HCT116 (cell line): ENCODE measurements at regions not wholly inside any gene's neighbourhood (a gene's known extent, or its start where the extent isn't known, plus 50 kb on each side); places are given as distances from the start of the nearest gene placed in this dataset.

Experiments used
- ATAC-seq: fragments of 200-7000 bp; cut with Tn5 transposase; 2 replicates; pipeline ENCODE4 v1.9.1; 2020; ENCODE audit warnings: mild to moderate bottlenecking, moderate library complexity
- BruUV-seq: library from RNA; stranded (reverse); fragments of 400-500 nt; replicated peaks from 2 replicates; lab custom pipeline; 2021; lab: Mats Ljungman, UMichigan
- CTCF ChIA-PET: fragments of 300-600 bp; sonication (Branson Sonifier 250); formaldehyde crosslinking; loops from one replicate; lab custom pipeline; 2021; ENCODE audit warnings: antibody characterized with exemption; lab: Charles Lee
- POLR2A ChIA-PET: fragments of 300-600, 350-600 bp; sonication (Branson Sonifier 250); formaldehyde crosslinking; loops from one replicate; lab custom pipeline; 2021; ENCODE audit warnings: antibody characterized with exemption; lab: Charles Lee
- RAD21 ChIA-PET, 2 experiments: fragments of 300-600 bp; sonication (Branson Sonifier 250); formaldehyde crosslinking; loops; one replicate each; lab custom pipeline; 2023; ENCODE audit warnings: low total read pairs in 2 of 2; ENCODE audit not compliant: uncharacterized antibody in 2 of 2, unreplicated experiment in 2 of 2, low non-redundant PET in 1 of 2; lab: Charles Lee
- DNase-seq: peaks from one replicate; pipeline ENCODE4 v3.0.0-alpha.2; 2010; ENCODE audit warnings: low read depth, low spot score
- H2AFZ ChIP-seq: fragments of 200-600 bp; shearing (Covaris generic), sonication (generic); 2 replicates; pipeline ENCODE4 v1.6.1; 2017; ENCODE audit warnings: low read depth, mixed run types, mixed read lengths, antibody characterized with exemption, low read length; ENCODE audit not compliant: poor library complexity, severe bottlenecking
- H3K27ac ChIP-seq: 2 replicates; pipeline ENCODE4 v1.5.1; 2012; ENCODE audit warnings: low read depth, low read length
- H3K27me3 ChIP-seq: fragments of 200-600 bp; sonication (generic); 2 replicates; pipeline ENCODE4 v1.6.1; 2016; ENCODE audit warnings: mixed run types, low read length, mixed read lengths; ENCODE audit not compliant: insufficient read depth
- H3K36me3 ChIP-seq, 2 experiments: fragments of 200-500 bp in 1 of 2; fragments of 200-600 bp in 1 of 2; sonication (Bioruptor generic) in 1 of 2; sonication (generic) in 1 of 2; 2 replicates each; pipeline versions ENCODE4 v1.5.1 to v1.6.1; 2014 to 2016; ENCODE audit warnings: low read length in 2 of 2, inconsistent platforms in 1 of 2, mixed read lengths in 1 of 2, mixed run types in 1 of 2; ENCODE audit not compliant: insufficient read depth in 2 of 2, control insufficient read depth in 1 of 2
- H3K4me1 ChIP-seq, 2 experiments: fragments of 200-600 bp in 1 of 2; sonication (generic) in 1 of 2; 2 replicates each; pipeline versions ENCODE4 v1.5.1 to v1.6.1; 2012 to 2017; ENCODE audit warnings: low read length in 2 of 2, inconsistent platforms in 1 of 2, mild to moderate bottlenecking in 1 of 2, mixed read lengths in 1 of 2, mixed run types in 1 of 2, moderate library complexity in 1 of 2; ENCODE audit not compliant: insufficient read depth in 2 of 2, control insufficient read depth in 1 of 2
- H3K4me2 ChIP-seq: fragments of 200-600 bp; sonication (generic); 2 replicates; pipeline ENCODE4 v1.6.1; 2017; ENCODE audit warnings: mixed run types, low read length, mixed read lengths
- H3K4me3 ChIP-seq, 2 experiments: fragments of 200-600 bp in 1 of 2; sonication (generic) in 1 of 2; replicated peaks in 1 of 2; 2 replicates each; pipeline ENCODE4 v1.5.1; 2011 to 2016; ENCODE audit warnings: low read length in 2 of 2, control low read depth in 1 of 2, low read depth in 1 of 2, mild to moderate bottlenecking in 1 of 2, mixed read lengths in 1 of 2, mixed run types in 1 of 2
- H3K79me2 ChIP-seq: fragments of 200-600 bp; sonication (generic); 2 replicates; pipeline ENCODE4 v1.6.1; 2017; ENCODE audit warnings: mild to moderate bottlenecking, mixed run types, low read length, moderate library complexity, mixed read lengths; ENCODE audit not compliant: insufficient read depth
- H3K9ac ChIP-seq: fragments of 200-600 bp; sonication (generic); 2 replicates; pipeline ENCODE4 v1.6.1; 2016; ENCODE audit warnings: low read length, mixed read lengths
- H3K9me2 ChIP-seq: fragments of 200-600 bp; sonication (generic), shearing (Covaris generic); 2 replicates; pipeline ENCODE4 v1.6.1; 2017; ENCODE audit warnings: mixed run types, mild to moderate bottlenecking, moderate library complexity; ENCODE audit not compliant: insufficient read depth
- H3K9me3 ChIP-seq, 2 experiments: fragments of 200-500 bp in 1 of 2; fragments of 200-600 bp in 1 of 2; sonication (Bioruptor generic) in 1 of 2; sonication (generic) in 1 of 2; 2 replicates each; pipeline ENCODE4 v1.6.1; 2014 to 2017; ENCODE audit warnings: low read length in 2 of 2, mixed read lengths in 2 of 2, inconsistent platforms in 1 of 2, low read depth in 1 of 2, mild to moderate bottlenecking in 1 of 2, mixed run types in 1 of 2, moderate library complexity in 1 of 2; ENCODE audit not compliant: control insufficient read depth in 1 of 2, insufficient read depth in 1 of 2
- H4K20me1 ChIP-seq: fragments of 200-600 bp; sonication (generic), shearing (Covaris generic); 2 replicates; pipeline ENCODE4 v1.6.1; 2017; ENCODE audit warnings: mixed run types, mild to moderate bottlenecking, moderate library complexity; ENCODE audit not compliant: insufficient read depth
- CBX3 ChIP-seq: IDR thresholded peaks from 2 replicates; pipeline ENCODE4 v1.6.1; 2012; ENCODE audit warnings: low read depth
- CEBPB ChIP-seq: IDR thresholded peaks from 2 replicates; pipeline ENCODE4 v1.6.1; 2012; ENCODE audit warnings: low read depth
- EGR1 ChIP-seq: IDR thresholded peaks from 2 replicates; pipeline ENCODE4 v1.6.1; 2012; ENCODE audit warnings: low read depth
- ELF1 ChIP-seq: IDR thresholded peaks from 2 replicates; pipeline ENCODE4 v1.6.1; 2012; ENCODE audit warnings: low read depth, borderline replicate concordance
- EZH2phosphoT487 ChIP-seq: fragments of 200-600 bp; IDR thresholded peaks from 2 replicates; pipeline ENCODE4 v1.6.1; 2018; ENCODE audit warnings: antibody characterized with exemption, borderline replicate concordance
- POLR2A ChIP-seq: IDR thresholded peaks from 2 replicates; pipeline ENCODE4 v1.7.0; 2011; ENCODE audit warnings: borderline replicate concordance; ENCODE audit not compliant: insufficient read depth, insufficient read length; ENCODE audit errors: extremely low read depth
- POLR2AphosphoS5 ChIP-seq: IDR thresholded peaks from 2 replicates; pipeline ENCODE4 v1.6.1; 2011; ENCODE audit warnings: mild to moderate bottlenecking, low read depth, low read length, moderate library complexity
- RAD21 ChIP-seq: IDR thresholded peaks from 2 replicates; pipeline ENCODE4 v1.6.1; 2012; ENCODE audit warnings: low read depth, mild to moderate bottlenecking
- SIN3A ChIP-seq: IDR thresholded peaks from 2 replicates; pipeline ENCODE4 v1.6.1; 2012; ENCODE audit warnings: low read depth
- SP1 ChIP-seq: IDR thresholded peaks from 2 replicates; pipeline ENCODE4 v1.6.1; 2012; ENCODE audit warnings: low read depth
- SRF ChIP-seq: IDR thresholded peaks from 2 replicates; pipeline ENCODE4 v1.6.1; 2012; ENCODE audit warnings: low read depth
- TCF7L2 ChIP-seq: IDR thresholded peaks from 2 replicates; pipeline ENCODE4 v1.7.0; 2011; ENCODE audit warnings: borderline replicate concordance, inconsistent platforms; ENCODE audit not compliant: insufficient read depth, insufficient read length; ENCODE audit errors: extremely low read depth
- ZFX ChIP-seq: fragments of 450-650 bp; IDR thresholded peaks from 2 replicates; pipeline ENCODE4 v1.6.1; 2017
- ZNF274 ChIP-seq: fragments of 200-500 bp; sonication (Bioruptor generic); IDR thresholded peaks from 2 replicates; pipeline ENCODE4 v1.6.1; 2014; ENCODE audit warnings: mild to moderate bottlenecking, low read depth, low read length, inconsistent platforms
- intact Hi-C: fragments of 100-400 bp; cut with micrococcal nuclease; formaldehyde crosslinking; loops from 2 replicates; pipeline ENCODE4 v1.10.0; 2022
- TF ChIP-seq, protein P1 (sequence below): IDR thresholded peaks from 2 replicates; pipeline ENCODE4 v1.6.1; 2012; ENCODE audit warnings: low read depth
- TF ChIP-seq, protein P2 (sequence below), 3 experiments: fragments of 200-600 bp in 1 of 3; sonication (generic) in 1 of 3; IDR thresholded peaks in 2 of 3; conservative IDR thresholded peaks in 1 of 3; 2 replicates each; pipeline ENCODE4 v1.5.1; 2012 to 2017; ENCODE audit warnings: low read depth in 2 of 3, low read length in 2 of 3, antibody characterized with exemption in 1 of 3, borderline replicate concordance in 1 of 3, control low read depth in 1 of 3, mild to moderate bottlenecking in 1 of 3, mixed read lengths in 1 of 3, mixed run types in 1 of 3, moderate library complexity in 1 of 3; ENCODE audit not compliant: insufficient read depth in 1 of 3

DNA sequence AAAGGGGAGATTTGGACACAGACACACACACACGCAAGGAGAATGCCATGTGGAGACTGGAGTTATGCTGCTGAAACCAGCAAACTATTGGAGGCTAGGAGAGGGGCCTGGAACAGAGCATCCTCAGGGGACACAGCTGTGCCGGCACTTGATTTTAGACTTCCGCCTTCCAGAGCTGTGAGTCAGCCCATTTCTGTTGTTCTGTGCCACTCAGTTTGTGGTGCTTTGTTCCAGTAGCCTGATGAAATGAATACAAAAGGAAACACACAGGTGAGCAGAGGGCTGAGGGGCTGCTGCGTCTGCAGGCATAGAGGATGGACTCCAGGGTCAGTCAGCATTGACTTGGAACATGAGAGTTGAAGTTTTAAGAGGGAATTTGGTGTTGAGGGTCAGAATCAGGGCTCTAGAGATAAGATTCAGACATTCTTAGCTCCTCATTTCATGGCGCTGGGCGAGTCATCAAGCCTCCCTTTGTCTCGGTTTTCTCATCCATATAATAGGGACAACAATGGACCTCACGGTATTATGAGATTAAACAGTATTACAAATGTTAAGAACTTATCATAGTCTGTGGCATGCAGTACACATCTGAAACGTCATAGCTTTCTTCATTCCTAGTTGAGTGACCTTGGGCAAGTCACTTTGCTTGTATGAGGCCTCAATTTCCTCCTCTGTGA, 191.0 kb downstream of the MIAT start:
- intact Hi-C loops = no loop called here
- RAD21 ChIA-PET = no interaction called here
- peaks cover 67% of the 10 kb centered on the region for H3K27me3 ChIP-seq

DNA sequence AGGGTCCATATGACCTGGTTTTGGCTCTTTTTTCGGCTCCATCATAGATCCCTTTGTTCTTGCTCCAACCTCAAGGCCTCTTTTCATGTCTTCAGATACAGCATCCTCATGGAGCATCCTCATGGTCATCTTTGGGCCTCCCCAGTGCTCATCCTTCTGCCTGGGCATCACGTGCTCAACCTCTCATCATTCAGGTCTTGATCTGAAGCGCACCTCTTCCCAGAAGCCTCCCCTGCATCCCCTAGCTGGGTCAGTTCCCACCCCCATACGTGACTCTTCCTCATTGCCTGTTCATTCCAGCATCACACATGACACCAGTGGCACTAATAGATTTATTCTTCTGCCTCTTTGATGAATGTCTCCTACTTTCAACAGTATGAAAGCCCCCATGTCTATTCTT, 192.2 kb downstream of the MIAT start:
- BruUV-seq = no TSS peak
- Histone ChIP-seq H3K9me2 (no peaks in the 10 kb centered on the region), H3K9ac (no peak overlapping the region), H3K4me3 (no peak overlapping the region), H3K9me3 (no peaks in the 10 kb centered on the region), H3K27ac (no peak overlapping the region), H3K36me3 (no peaks in the 10 kb centered on the region), H3K4me1 (no peaks in the 10 kb centered on the region), H3K79me2 (no peaks in the 10 kb centered on the region), H4K20me1 (no peaks in the 10 kb centered on the region), H2AFZ (no peak overlapping the region), H3K4me2 (no peak overlapping the region), H3K27me3 (peaks cover 68% of the 10 kb centered on the region)
- ChIA-PET RAD21 (no interaction called here), POLR2A (no interaction called here), CTCF (no interaction called here)
- intact Hi-C loops = no loop called here
- ATAC-seq (no peak), DNase-seq (no peak)
- TF ChIP-seq, protein P1, sequence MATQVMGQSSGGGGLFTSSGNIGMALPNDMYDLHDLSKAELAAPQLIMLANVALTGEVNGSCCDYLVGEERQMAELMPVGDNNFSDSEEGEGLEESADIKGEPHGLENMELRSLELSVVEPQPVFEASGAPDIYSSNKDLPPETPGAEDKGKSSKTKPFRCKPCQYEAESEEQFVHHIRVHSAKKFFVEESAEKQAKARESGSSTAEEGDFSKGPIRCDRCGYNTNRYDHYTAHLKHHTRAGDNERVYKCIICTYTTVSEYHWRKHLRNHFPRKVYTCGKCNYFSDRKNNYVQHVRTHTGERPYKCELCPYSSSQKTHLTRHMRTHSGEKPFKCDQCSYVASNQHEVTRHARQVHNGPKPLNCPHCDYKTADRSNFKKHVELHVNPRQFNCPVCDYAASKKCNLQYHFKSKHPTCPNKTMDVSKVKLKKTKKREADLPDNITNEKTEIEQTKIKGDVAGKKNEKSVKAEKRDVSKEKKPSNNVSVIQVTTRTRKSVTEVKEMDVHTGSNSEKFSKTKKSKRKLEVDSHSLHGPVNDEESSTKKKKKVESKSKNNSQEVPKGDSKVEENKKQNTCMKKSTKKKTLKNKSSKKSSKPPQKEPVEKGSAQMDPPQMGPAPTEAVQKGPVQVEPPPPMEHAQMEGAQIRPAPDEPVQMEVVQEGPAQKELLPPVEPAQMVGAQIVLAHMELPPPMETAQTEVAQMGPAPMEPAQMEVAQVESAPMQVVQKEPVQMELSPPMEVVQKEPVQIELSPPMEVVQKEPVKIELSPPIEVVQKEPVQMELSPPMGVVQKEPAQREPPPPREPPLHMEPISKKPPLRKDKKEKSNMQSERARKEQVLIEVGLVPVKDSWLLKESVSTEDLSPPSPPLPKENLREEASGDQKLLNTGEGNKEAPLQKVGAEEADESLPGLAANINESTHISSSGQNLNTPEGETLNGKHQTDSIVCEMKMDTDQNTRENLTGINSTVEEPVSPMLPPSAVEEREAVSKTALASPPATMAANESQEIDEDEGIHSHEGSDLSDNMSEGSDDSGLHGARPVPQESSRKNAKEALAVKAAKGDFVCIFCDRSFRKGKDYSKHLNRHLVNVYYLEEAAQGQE = no peak
- no peak for TF ChIP-seq ELF1
- no peak for TF ChIP-seq POLR2AphosphoS5
- TF ChIP-seq ZNF274 = no peak
- no peak for TF ChIP-seq SRF
- no peak for TF ChIP-seq POLR2A
- no peak for TF ChIP-seq ZFX
- no peak for TF ChIP-seq SP1
- no peak for TF ChIP-seq SIN3A
- no peak for TF ChIP-seq CBX3
- no peak for TF ChIP-seq EGR1
- no peak for TF ChIP-seq TCF7L2

More for the DNA sequence above, 191.0 kb downstream of the MIAT start:
- no peaks in the 10 kb centered on the region for H4K20me1 ChIP-seq
- no peaks in the 10 kb centered on the region for H3K4me1 ChIP-seq
- no peak overlapping the region for H3K4me2 ChIP-seq
- no peak overlapping the region for H3K27ac ChIP-seq
- CTCF ChIA-PET = no interaction called here
- no peaks in the 10 kb centered on the region for H3K79me2 ChIP-seq
- DNase-seq (no peak), ATAC-seq (no peak)
- H3K9ac ChIP-seq = no peak overlapping the region
- H3K36me3 ChIP-seq = no peaks in the 10 kb centered on the region
- POLR2A ChIA-PET = no interaction called here
- no peak overlapping the region for H3K4me3 ChIP-seq
- H2AFZ ChIP-seq = no peak overlapping the region
- no peaks in the 10 kb centered on the region for H3K9me2 ChIP-seq
- no peaks in the 10 kb centered on the region for H3K9me3 ChIP-seq
- BruUV-seq = no TSS peak
- TF ChIP-seq RAD21 (no peak), CEBPB (no peak), EZH2phosphoT487 (no peak), SRF (no peak), TCF7L2 (no peak)
- TF ChIP-seq, protein P2, sequence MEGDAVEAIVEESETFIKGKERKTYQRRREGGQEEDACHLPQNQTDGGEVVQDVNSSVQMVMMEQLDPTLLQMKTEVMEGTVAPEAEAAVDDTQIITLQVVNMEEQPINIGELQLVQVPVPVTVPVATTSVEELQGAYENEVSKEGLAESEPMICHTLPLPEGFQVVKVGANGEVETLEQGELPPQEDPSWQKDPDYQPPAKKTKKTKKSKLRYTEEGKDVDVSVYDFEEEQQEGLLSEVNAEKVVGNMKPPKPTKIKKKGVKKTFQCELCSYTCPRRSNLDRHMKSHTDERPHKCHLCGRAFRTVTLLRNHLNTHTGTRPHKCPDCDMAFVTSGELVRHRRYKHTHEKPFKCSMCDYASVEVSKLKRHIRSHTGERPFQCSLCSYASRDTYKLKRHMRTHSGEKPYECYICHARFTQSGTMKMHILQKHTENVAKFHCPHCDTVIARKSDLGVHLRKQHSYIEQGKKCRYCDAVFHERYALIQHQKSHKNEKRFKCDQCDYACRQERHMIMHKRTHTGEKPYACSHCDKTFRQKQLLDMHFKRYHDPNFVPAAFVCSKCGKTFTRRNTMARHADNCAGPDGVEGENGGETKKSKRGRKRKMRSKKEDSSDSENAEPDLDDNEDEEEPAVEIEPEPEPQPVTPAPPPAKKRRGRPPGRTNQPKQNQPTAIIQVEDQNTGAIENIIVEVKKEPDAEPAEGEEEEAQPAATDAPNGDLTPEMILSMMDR (IDR thresholded peaks at IDR 0.05 in 2 of 3, conservative IDR thresholded peaks at IDR 0.05 in 1 of 3; ENCODE audit: borderline replicate concordance in 1 of 3, insufficient read depth in 1 of 3, low read depth in 2 of 3, low read length in 2 of 3) = no peak
